ENCODE measurements at regions not wholly inside any gene's neighbourhood (a gene's known extent, or its start where the extent isn't known, plus 50 kb on each side); places are given as distances from the start of the nearest gene placed in this dataset.

- Histone ChIP-seq H3K4me3 (ENCODE audit: low read depth in 1 of 3, low read length in 3 of 3) (no peak overlapping the region), H3K9me3 (ENCODE audit: control insufficient read depth in 4 of 4, low read length in 3 of 4) (no peaks in the 10 kb centered on the region), H3K9ac (ENCODE audit: low read depth in 1 of 2, low read length in 2 of 2) (no peak overlapping the region), H3K36me3 (ENCODE audit: control insufficient read depth in 4 of 4, insufficient read depth in 3 of 4, low read depth in 1 of 4, low read length in 3 of 4) (no peaks in the 10 kb centered on the region), H3K27me3 (ENCODE audit: control insufficient read depth in 4 of 4, insufficient read depth in 4 of 4, low read length in 3 of 4) (no peaks in the 10 kb centered on the region), H3K4me1 (ENCODE audit: control insufficient read depth in 4 of 4, insufficient read depth in 4 of 4, low read length in 3 of 4) (no peaks in the 10 kb centered on the region), H3K27ac (ENCODE audit: low read depth in 1 of 2, low read length in 2 of 2) (no peak overlapping the region)
- WGBS: 39% methylated on average over 3 of the region's 3 CpGs
- TF ChIP-seq JUND (IDR thresholded peaks at IDR 0.05) (no peak), RXRA (IDR thresholded peaks at IDR 0.05) (no peak), ATF3 (IDR thresholded peaks at IDR 0.05) (no peak), SP1 (IDR thresholded peaks at IDR 0.05) (no peak), CTCF (IDR thresholded peaks at IDR 0.05; ENCODE audit: low read depth, low read length, missing input control) (no peak)
- DNase-seq (ENCODE audit: low spot score): no peak
Measured at GRCh38 chr14:40618225-40618898, 988.3 kb upstream of the LRFN5 start.

- no peaks in the 10 kb centered on the region for H3K36me3 ChIP-seq (ENCODE audit: control insufficient read depth in 4 of 4, insufficient read depth in 3 of 4, low read depth in 1 of 4, low read length in 3 of 4)
- TF ChIP-seq JUND (IDR thresholded peaks at IDR 0.05) (no peak), FOXA2 (IDR thresholded peaks at IDR 0.05) (no peak), RXRA (IDR thresholded peaks at IDR 0.05) (no peak), SP1 (IDR thresholded peaks at IDR 0.05) (no peak), CTCF (IDR thresholded peaks at IDR 0.05; ENCODE audit: low read depth, low read length, missing input control) (no peak), FOXA1 (IDR thresholded peaks at IDR 0.05) (no peak), TAF1 (conservative IDR thresholded peaks at IDR 0.05) (no peak), GABPA (IDR thresholded peaks at IDR 0.05 in 1 of 2, conservative IDR thresholded peaks at IDR 0.05 in 1 of 2) (no peak)
- no peaks in the 10 kb centered on the region for H3K4me1 ChIP-seq (ENCODE audit: control insufficient read depth in 4 of 4, insufficient read depth in 4 of 4, low read length in 3 of 4)
- DNase-seq (ENCODE audit: low spot score): no peak
- H3K27ac ChIP-seq (ENCODE audit: low read depth in 1 of 2, low read length in 2 of 2): no peak overlapping the region
- no peaks in the 10 kb centered on the region for H3K9me3 ChIP-seq (ENCODE audit: control insufficient read depth in 4 of 4, low read length in 3 of 4)
- no peak overlapping the region for H3K9ac ChIP-seq (ENCODE audit: low read depth in 1 of 2, low read length in 2 of 2)
- WGBS: 55% methylated on average over 3 of the region's 3 CpGs
- H3K4me3 ChIP-seq (ENCODE audit: low read depth in 1 of 3, low read length in 3 of 3): no peak overlapping the region
- H3K27me3 ChIP-seq (ENCODE audit: control insufficient read depth in 4 of 4, insufficient read depth in 4 of 4, low read length in 3 of 4): no peaks in the 10 kb centered on the region
Measured at GRCh38 chr14:40616579-40616978, 990.1 kb upstream of the LRFN5 start.

GRCh38 chr14:40601063-40601462 is 1005.6 kb upstream of the LRFN5 start:
- H3K9me3 ChIP-seq (ENCODE audit: control insufficient read depth in 4 of 4, low read length in 3 of 4): no peaks in the 10 kb centered on the region
- DNase-seq (ENCODE audit: low spot score): no peak
- no peaks in the 10 kb centered on the region for H3K4me1 ChIP-seq (ENCODE audit: control insufficient read depth in 4 of 4, insufficient read depth in 4 of 4, low read length in 3 of 4)
- H3K4me3 ChIP-seq (ENCODE audit: low read depth in 1 of 3, low read length in 3 of 3): no peak overlapping the region
- H3K27me3 ChIP-seq (ENCODE audit: control insufficient read depth in 4 of 4, insufficient read depth in 4 of 4, low read length in 3 of 4): no peaks in the 10 kb centered on the region
- H3K36me3 ChIP-seq (ENCODE audit: control insufficient read depth in 4 of 4, insufficient read depth in 3 of 4, low read depth in 1 of 4, low read length in 3 of 4): no peaks in the 10 kb centered on the region
- H3K9ac ChIP-seq (ENCODE audit: low read depth in 1 of 2, low read length in 2 of 2): no peak overlapping the region
- no peak overlapping the region for H3K27ac ChIP-seq (ENCODE audit: low read depth in 1 of 2, low read length in 2 of 2)
- no peak for TF ChIP-seq YY1 (IDR thresholded peaks at IDR 0.05)
- no peak for TF ChIP-seq JUND (IDR thresholded peaks at IDR 0.05)
- TF ChIP-seq ZBTB33 (IDR thresholded peaks at IDR 0.05): no peak
- TF ChIP-seq NR2F2 (IDR thresholded peaks at IDR 0.05): no peak
- TF ChIP-seq FOXA2 (IDR thresholded peaks at IDR 0.05): no peak
- no peak for TF ChIP-seq GABPA (IDR thresholded peaks at IDR 0.05 in 1 of 2, conservative IDR thresholded peaks at IDR 0.05 in 1 of 2)
- no peak for TF ChIP-seq MAX (IDR thresholded peaks at IDR 0.05)
- no peak for TF ChIP-seq HNF4A (conservative IDR thresholded peaks at IDR 0.05)
- TF ChIP-seq EGR1 (IDR thresholded peaks at IDR 0.05; ENCODE audit: low read depth in 2 of 2): no peak
- TF ChIP-seq FOXA1 (IDR thresholded peaks at IDR 0.05): no peak
- TF ChIP-seq REST (IDR thresholded peaks at IDR 0.05): no peak
- TF ChIP-seq RAD21 (IDR thresholded peaks at IDR 0.05): no peak
- no peak for TF ChIP-seq ATF3 (IDR thresholded peaks at IDR 0.05)
